ENCODE measurements at regions not wholly inside any gene's neighbourhood (a gene's known extent, or its start where the extent isn't known, plus 50 kb on each side); places are given as distances from the start of the nearest gene placed in this dataset.
A peak's percentile ranks its signal among the peaks of the same experiment; 100 is the strongest.

DNA sequence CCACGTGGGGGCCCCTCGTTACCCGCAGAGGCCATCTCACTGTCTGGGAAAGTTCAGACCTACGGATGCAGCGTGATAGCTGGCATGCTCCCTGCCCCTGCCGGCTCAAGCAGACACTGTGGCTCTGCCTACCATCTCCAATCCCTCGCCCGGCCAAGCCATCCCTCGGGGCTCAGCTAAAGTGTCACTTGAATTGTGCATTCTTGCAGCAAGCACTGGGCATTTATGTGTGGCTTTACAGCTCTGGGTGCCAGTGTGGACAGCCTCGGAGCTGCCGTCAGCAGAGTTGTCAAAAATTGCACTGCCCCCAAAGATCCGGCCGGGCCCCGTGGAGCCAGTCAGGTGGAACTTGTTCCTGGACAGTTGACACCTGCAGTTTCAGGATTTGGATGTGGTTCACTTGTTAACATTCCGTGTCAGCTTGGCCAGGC is 75.0 kb upstream of the FGF3 start:
- no peaks in the 10 kb centered on the region for H3K9me3 ChIP-seq (ENCODE audit: insufficient read depth, low read depth, low read length)
- H3K27ac ChIP-seq (ENCODE audit: low read depth, low read length) = no peak overlapping the region
- Mint-ChIP-seq H3K36me3 (ENCODE audit: low read depth, unreplicated experiment) (no peaks in the 10 kb centered on the region), H3K9me3 (ENCODE audit: unreplicated experiment) (no peaks in the 10 kb centered on the region), H3K27me3 (ENCODE audit: low read depth, unreplicated experiment) (peaks cover 62% of the 10 kb centered on the region), H3K27ac (ENCODE audit: unreplicated experiment) (no peak overlapping the region), H3K4me3 (ENCODE audit: unreplicated experiment) (no peak overlapping the region), H3K4me1 (ENCODE audit: low read depth, unreplicated experiment) (peaks cover 2% of the 10 kb centered on the region)
- H2AFZ ChIP-seq (ENCODE audit: low read depth, low read length) = no peak overlapping the region
- FAIRE-seq (no peak), DNase-seq (ENCODE audit: low read depth) (no peak)
- no peaks in the 10 kb centered on the region for H3K4me1 ChIP-seq (ENCODE audit: insufficient read depth, low read length)
- no peak overlapping the region for H3K4me3 ChIP-seq (ENCODE audit: insufficient read depth, low read depth, low read length)
- H3K9ac ChIP-seq (ENCODE audit: low read length) = no peak overlapping the region
- H3K27me3 ChIP-seq (ENCODE audit: insufficient read depth, low read length) = peaks cover 43% of the 10 kb centered on the region
- H3K79me2 ChIP-seq (ENCODE audit: insufficient read depth, low read length) = no peaks in the 10 kb centered on the region
- H3K4me2 ChIP-seq (ENCODE audit: low read length) = no peak overlapping the region
- no peaks in the 10 kb centered on the region for H4K20me1 ChIP-seq (ENCODE audit: insufficient read depth, low read length)
- H3K36me3 ChIP-seq (ENCODE audit: insufficient read depth, low read length) = no peaks in the 10 kb centered on the region
- TF ChIP-seq EZH2 (IDR thresholded peaks at IDR 0.05; ENCODE audit: insufficient read depth, low read length) (no peak), CTCF (IDR thresholded peaks at IDR 0.05; ENCODE audit: insufficient read depth, low read depth, low read length) (no peak)

DNA sequence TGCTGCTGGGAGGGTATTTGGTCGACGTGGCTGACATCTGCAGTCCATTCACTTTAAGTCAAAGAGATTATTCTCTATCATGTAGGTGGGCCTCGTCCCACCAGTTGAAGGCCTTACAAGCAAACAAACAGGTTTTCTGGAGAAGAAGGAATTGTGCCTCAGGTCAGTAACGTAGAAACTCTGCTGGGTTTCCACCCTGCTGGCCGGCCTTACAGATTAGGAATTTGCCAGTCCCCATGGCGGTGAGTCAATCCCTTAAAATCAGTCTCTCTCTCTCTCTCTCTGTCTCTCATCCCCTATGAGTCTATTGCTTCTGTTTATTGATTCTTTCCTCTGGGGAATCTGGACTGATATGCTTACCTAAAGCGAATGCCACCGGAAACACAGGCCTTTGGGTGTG is 75.4 kb upstream of the FGF3 start:
- Histone ChIP-seq H3K9ac (ENCODE audit: low read length) (no peak overlapping the region), H3K4me2 (ENCODE audit: low read length) (no peak overlapping the region), H3K36me3 (ENCODE audit: insufficient read depth, low read length) (no peaks in the 10 kb centered on the region), H3K27ac (ENCODE audit: low read depth, low read length) (no peak overlapping the region), H3K4me1 (ENCODE audit: insufficient read depth, low read length) (no peaks in the 10 kb centered on the region), H3K79me2 (ENCODE audit: insufficient read depth, low read length) (no peaks in the 10 kb centered on the region), H3K9me3 (ENCODE audit: insufficient read depth, low read depth, low read length) (no peaks in the 10 kb centered on the region), H4K20me1 (ENCODE audit: insufficient read depth, low read length) (no peaks in the 10 kb centered on the region), H2AFZ (ENCODE audit: low read depth, low read length) (no peak overlapping the region), H3K27me3 (ENCODE audit: insufficient read depth, low read length) (peaks cover 39% of the 10 kb centered on the region), H3K4me3 (ENCODE audit: insufficient read depth, low read depth, low read length) (no peak overlapping the region)
- H3K4me3 Mint-ChIP-seq (ENCODE audit: unreplicated experiment) = no peak overlapping the region
- no peaks in the 10 kb centered on the region for H3K36me3 Mint-ChIP-seq (ENCODE audit: low read depth, unreplicated experiment)
- TF ChIP-seq CTCF (IDR thresholded peaks at IDR 0.05; ENCODE audit: insufficient read depth, low read depth, low read length) (no peak), EZH2 (IDR thresholded peaks at IDR 0.05; ENCODE audit: insufficient read depth, low read length) (no peak)
- peak; percentile 10 for DNase-seq (ENCODE audit: low read depth)
- peaks cover 61% of the 10 kb centered on the region for H3K27me3 Mint-ChIP-seq (ENCODE audit: low read depth, unreplicated experiment)
- FAIRE-seq = no peak
- H3K27ac Mint-ChIP-seq (ENCODE audit: unreplicated experiment) = no peak overlapping the region
- H3K9me3 Mint-ChIP-seq (ENCODE audit: unreplicated experiment) = no peaks in the 10 kb centered on the region
- H3K4me1 Mint-ChIP-seq (ENCODE audit: low read depth, unreplicated experiment) = peaks cover 2% of the 10 kb centered on the region

DNA sequence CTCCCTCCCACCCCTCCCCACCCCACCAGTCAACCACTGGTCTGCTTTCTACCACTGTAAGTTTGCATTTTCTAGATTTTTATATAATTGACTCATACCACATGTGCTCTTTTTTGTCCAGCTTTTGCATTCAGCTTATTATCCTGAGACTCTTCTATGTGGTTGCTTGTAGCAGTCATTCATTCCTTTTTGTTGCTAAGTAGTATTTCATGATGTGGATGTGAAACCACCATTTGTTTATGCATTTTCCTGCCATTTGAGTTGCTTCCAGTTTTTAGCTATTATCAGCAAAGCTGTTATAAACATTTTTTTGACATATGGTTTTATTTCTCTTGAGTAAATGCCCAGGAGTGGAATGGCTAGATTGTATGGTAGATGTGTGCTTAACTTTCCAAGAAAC is 77.0 kb upstream of the FGF3 start:
- FAIRE-seq (no peak), DNase-seq (ENCODE audit: low read depth) (peak; percentile 44)
- no peaks in the 10 kb centered on the region for H3K9me3 Mint-ChIP-seq (ENCODE audit: unreplicated experiment)
- TF ChIP-seq CTCF (IDR thresholded peaks at IDR 0.05; ENCODE audit: insufficient read depth, low read depth, low read length) (no peak), EZH2 (IDR thresholded peaks at IDR 0.05; ENCODE audit: insufficient read depth, low read length) (no peak)
- Histone ChIP-seq H4K20me1 (ENCODE audit: insufficient read depth, low read length) (no peaks in the 10 kb centered on the region), H3K9me3 (ENCODE audit: insufficient read depth, low read depth, low read length) (no peaks in the 10 kb centered on the region), H3K9ac (ENCODE audit: low read length) (no peak overlapping the region), H3K79me2 (ENCODE audit: insufficient read depth, low read length) (no peaks in the 10 kb centered on the region), H3K27ac (ENCODE audit: low read depth, low read length) (no peak overlapping the region), H3K27me3 (ENCODE audit: insufficient read depth, low read length) (peaks cover 23% of the 10 kb centered on the region), H3K36me3 (ENCODE audit: insufficient read depth, low read length) (no peaks in the 10 kb centered on the region), H3K4me3 (ENCODE audit: insufficient read depth, low read depth, low read length) (no peak overlapping the region), H2AFZ (ENCODE audit: low read depth, low read length) (no peak overlapping the region), H3K4me1 (ENCODE audit: insufficient read depth, low read length) (no peaks in the 10 kb centered on the region), H3K4me2 (ENCODE audit: low read length) (no peak overlapping the region)
- no peak overlapping the region for H3K4me3 Mint-ChIP-seq (ENCODE audit: unreplicated experiment)
- no peak overlapping the region for H3K27ac Mint-ChIP-seq (ENCODE audit: unreplicated experiment)
- no peaks in the 10 kb centered on the region for H3K36me3 Mint-ChIP-seq (ENCODE audit: low read depth, unreplicated experiment)
- peaks cover 51% of the 10 kb centered on the region for H3K27me3 Mint-ChIP-seq (ENCODE audit: low read depth, unreplicated experiment)
- H3K4me1 Mint-ChIP-seq (ENCODE audit: low read depth, unreplicated experiment) = peaks cover 5% of the 10 kb centered on the region
